ENCODE measurements at regions not wholly inside any gene's neighbourhood (a gene's known extent, or its start where the extent isn't known, plus 50 kb on each side); places are given as distances from the start of the nearest gene placed in this dataset.

DNA sequence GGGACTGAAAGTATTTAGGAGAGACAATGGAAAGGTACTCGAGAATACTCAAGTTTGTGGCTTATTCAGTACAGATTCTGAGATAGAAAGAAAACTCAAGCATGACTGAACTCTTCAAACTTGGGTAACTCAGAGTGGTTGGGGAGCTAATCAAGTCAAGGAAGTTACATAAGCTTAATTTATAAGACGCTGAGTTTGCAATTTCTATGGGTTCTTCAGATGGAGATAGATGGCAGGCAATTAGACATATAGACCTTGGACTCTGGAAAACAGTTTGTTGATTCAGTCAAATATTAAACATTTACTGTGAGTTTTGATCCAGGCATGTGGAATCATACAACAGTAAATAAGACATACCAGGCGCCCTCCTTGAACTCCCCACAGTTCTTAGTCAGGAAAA lies 1749.9 kb upstream of the TENM3 start:
- no peaks in the 10 kb centered on the region for H3K79me2 ChIP-seq (ENCODE audit: insufficient read depth, low read length)
- TF ChIP-seq EZH2 (IDR thresholded peaks at IDR 0.05; ENCODE audit: borderline replicate concordance, low read depth, low read length, severe bottlenecking), result no peak
- TF ChIP-seq, protein P1, sequence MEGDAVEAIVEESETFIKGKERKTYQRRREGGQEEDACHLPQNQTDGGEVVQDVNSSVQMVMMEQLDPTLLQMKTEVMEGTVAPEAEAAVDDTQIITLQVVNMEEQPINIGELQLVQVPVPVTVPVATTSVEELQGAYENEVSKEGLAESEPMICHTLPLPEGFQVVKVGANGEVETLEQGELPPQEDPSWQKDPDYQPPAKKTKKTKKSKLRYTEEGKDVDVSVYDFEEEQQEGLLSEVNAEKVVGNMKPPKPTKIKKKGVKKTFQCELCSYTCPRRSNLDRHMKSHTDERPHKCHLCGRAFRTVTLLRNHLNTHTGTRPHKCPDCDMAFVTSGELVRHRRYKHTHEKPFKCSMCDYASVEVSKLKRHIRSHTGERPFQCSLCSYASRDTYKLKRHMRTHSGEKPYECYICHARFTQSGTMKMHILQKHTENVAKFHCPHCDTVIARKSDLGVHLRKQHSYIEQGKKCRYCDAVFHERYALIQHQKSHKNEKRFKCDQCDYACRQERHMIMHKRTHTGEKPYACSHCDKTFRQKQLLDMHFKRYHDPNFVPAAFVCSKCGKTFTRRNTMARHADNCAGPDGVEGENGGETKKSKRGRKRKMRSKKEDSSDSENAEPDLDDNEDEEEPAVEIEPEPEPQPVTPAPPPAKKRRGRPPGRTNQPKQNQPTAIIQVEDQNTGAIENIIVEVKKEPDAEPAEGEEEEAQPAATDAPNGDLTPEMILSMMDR (IDR thresholded peaks at IDR 0.05; ENCODE audit: borderline replicate concordance, extremely low read depth, low read length, poor library complexity, severe bottlenecking), result no peak
- H2AFZ ChIP-seq (ENCODE audit: low read depth, low read length), result no peak overlapping the region
- no peaks in the 10 kb centered on the region for H3K36me3 ChIP-seq (ENCODE audit: insufficient read depth, low read length)
- H3K4me2 ChIP-seq (ENCODE audit: insufficient read depth, low read length), result no peak overlapping the region
- H3K4me1 ChIP-seq (ENCODE audit: insufficient read depth, low read length), result no peaks in the 10 kb centered on the region
- ATAC-seq (ENCODE audit: insufficient read depth, low read depth), result no peak
- no peaks in the 10 kb centered on the region for H3K9me3 ChIP-seq (ENCODE audit: insufficient read depth, low read length, severe bottlenecking)
- H3K9ac ChIP-seq (ENCODE audit: low read depth, low read length), result no peak overlapping the region
- DNase-seq, result no peak
- H3K27me3 ChIP-seq (ENCODE audit: insufficient read depth, low read length, poor library complexity), result no peaks in the 10 kb centered on the region
- H3K27ac ChIP-seq (ENCODE audit: low read length), result no peak overlapping the region
- no peak overlapping the region for H3K4me3 ChIP-seq (ENCODE audit: low read depth in 1 of 2, low read length in 2 of 2)
- no peaks in the 10 kb centered on the region for H4K20me1 ChIP-seq (ENCODE audit: insufficient read depth, low read length)

DNA sequence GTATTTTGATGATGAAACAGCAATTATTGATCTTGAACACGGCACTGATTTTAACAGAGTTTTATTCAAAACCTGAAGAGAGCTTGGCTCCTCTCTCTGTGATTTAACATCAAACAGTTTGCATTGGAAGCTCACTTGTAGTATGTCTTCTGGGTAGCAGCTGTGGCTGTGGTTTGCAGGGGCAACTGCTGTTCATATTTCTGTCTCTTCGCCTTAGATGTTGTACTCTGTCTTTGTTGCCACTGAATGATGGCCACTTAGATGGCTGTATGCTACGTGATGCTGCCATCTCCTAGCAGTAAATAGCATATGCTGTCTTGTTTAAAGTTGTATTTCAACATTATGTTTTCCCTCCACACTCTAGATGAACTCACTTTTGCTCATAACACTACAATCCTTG lies 1743.0 kb upstream of the TENM3 start:
- H3K27me3 ChIP-seq (ENCODE audit: insufficient read depth, low read length, poor library complexity), result no peaks in the 10 kb centered on the region
- DNase-seq (peak; percentile 22), ATAC-seq (ENCODE audit: insufficient read depth, low read depth) (peak; percentile 80)
- no peaks in the 10 kb centered on the region for H3K9me3 ChIP-seq (ENCODE audit: insufficient read depth, low read length, severe bottlenecking)
- H3K4me3 ChIP-seq (ENCODE audit: low read depth in 1 of 2, low read length in 2 of 2), result no peak overlapping the region
- no peak overlapping the region for H3K27ac ChIP-seq (ENCODE audit: low read length)
- H2AFZ ChIP-seq (ENCODE audit: low read depth, low read length), result no peak overlapping the region
- no peaks in the 10 kb centered on the region for H3K36me3 ChIP-seq (ENCODE audit: insufficient read depth, low read length)
- H3K4me1 ChIP-seq (ENCODE audit: insufficient read depth, low read length), result no peaks in the 10 kb centered on the region
- TF ChIP-seq EZH2 (IDR thresholded peaks at IDR 0.05; ENCODE audit: borderline replicate concordance, low read depth, low read length, severe bottlenecking), result no peak
- TF ChIP-seq, protein P1 (IDR thresholded peaks at IDR 0.05; ENCODE audit: borderline replicate concordance, extremely low read depth, low read length, poor library complexity, severe bottlenecking), result no peak
- no peak overlapping the region for H3K4me2 ChIP-seq (ENCODE audit: insufficient read depth, low read length)
- H3K9ac ChIP-seq (ENCODE audit: low read depth, low read length), result no peak overlapping the region
- H3K79me2 ChIP-seq (ENCODE audit: insufficient read depth, low read length), result no peaks in the 10 kb centered on the region
- H4K20me1 ChIP-seq (ENCODE audit: insufficient read depth, low read length), result no peaks in the 10 kb centered on the region

DNA sequence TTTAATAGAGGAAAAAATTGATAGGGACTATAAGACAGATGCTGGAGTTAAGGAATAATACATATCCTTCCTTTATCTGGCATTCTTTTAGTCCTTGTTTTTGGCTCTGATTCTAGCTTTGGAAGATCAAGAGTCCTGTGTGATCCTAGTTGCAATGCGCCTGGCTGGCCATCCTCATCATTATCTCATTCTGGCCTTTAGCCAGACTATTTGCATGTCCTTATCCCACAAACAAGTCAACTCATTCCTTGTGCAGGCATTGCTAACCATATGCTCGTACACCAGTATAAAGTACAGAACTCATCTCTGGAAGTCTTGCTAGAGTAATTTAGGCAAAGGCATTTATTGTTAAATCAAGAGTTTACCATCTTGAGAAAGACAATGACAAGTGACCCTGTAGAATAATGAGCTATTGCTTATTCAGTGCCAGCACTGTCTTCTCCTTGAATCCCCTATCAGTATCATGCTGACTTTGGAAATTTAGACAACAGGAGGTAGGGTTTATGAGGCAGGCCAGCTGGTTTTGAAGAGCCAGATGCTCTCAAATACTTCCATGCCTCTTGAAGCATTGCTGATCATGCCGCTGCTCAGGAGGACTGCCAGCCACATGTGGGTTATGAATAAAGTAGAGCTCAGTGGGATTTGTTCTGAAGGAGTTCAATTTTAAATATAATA lies 1730.3 kb upstream of the TENM3 start:
- Histone ChIP-seq H3K4me3 (ENCODE audit: low read depth in 1 of 2, low read length in 2 of 2) (no peak overlapping the region), H3K4me1 (ENCODE audit: insufficient read depth, low read length) (no peaks in the 10 kb centered on the region), H3K27ac (ENCODE audit: low read length) (no peak overlapping the region), H2AFZ (ENCODE audit: low read depth, low read length) (no peak overlapping the region), H3K9ac (ENCODE audit: low read depth, low read length) (no peak overlapping the region), H3K27me3 (ENCODE audit: insufficient read depth, low read length, poor library complexity) (no peaks in the 10 kb centered on the region), H4K20me1 (ENCODE audit: insufficient read depth, low read length) (no peaks in the 10 kb centered on the region), H3K4me2 (ENCODE audit: insufficient read depth, low read length) (no peak overlapping the region), H3K36me3 (ENCODE audit: insufficient read depth, low read length) (no peaks in the 10 kb centered on the region), H3K79me2 (ENCODE audit: insufficient read depth, low read length) (no peaks in the 10 kb centered on the region), H3K9me3 (ENCODE audit: insufficient read depth, low read length, severe bottlenecking) (no peaks in the 10 kb centered on the region)
- DNase-seq (no peak), ATAC-seq (ENCODE audit: insufficient read depth, low read depth) (no peak)
- TF ChIP-seq, protein P1 (IDR thresholded peaks at IDR 0.05; ENCODE audit: borderline replicate concordance, extremely low read depth, low read length, poor library complexity, severe bottlenecking), result no peak
- TF ChIP-seq EZH2 (IDR thresholded peaks at IDR 0.05; ENCODE audit: borderline replicate concordance, low read depth, low read length, severe bottlenecking), result no peak
